ENCODE measurements at regions not wholly inside any gene's neighbourhood (a gene's known extent, or its start where the extent isn't known, plus 50 kb on each side); places are given as distances from the start of the nearest gene placed in this dataset.

GRCh38 chr4:23365871-23366556, 523.8 kb downstream of the PPARGC1A start:
- ChIA-PET POLR2A (ENCODE audit: low non-redundant PET) (no interaction called here), CTCF (no interaction called here)
- TF ChIP-seq, protein P1, sequence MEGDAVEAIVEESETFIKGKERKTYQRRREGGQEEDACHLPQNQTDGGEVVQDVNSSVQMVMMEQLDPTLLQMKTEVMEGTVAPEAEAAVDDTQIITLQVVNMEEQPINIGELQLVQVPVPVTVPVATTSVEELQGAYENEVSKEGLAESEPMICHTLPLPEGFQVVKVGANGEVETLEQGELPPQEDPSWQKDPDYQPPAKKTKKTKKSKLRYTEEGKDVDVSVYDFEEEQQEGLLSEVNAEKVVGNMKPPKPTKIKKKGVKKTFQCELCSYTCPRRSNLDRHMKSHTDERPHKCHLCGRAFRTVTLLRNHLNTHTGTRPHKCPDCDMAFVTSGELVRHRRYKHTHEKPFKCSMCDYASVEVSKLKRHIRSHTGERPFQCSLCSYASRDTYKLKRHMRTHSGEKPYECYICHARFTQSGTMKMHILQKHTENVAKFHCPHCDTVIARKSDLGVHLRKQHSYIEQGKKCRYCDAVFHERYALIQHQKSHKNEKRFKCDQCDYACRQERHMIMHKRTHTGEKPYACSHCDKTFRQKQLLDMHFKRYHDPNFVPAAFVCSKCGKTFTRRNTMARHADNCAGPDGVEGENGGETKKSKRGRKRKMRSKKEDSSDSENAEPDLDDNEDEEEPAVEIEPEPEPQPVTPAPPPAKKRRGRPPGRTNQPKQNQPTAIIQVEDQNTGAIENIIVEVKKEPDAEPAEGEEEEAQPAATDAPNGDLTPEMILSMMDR (conservative IDR thresholded peaks at IDR 0.05; ENCODE audit: low read depth) = no peak
- no peak for DNase-seq (ENCODE audit: low spot score)
- H3K27ac ChIP-seq = no peak overlapping the region

DNA sequence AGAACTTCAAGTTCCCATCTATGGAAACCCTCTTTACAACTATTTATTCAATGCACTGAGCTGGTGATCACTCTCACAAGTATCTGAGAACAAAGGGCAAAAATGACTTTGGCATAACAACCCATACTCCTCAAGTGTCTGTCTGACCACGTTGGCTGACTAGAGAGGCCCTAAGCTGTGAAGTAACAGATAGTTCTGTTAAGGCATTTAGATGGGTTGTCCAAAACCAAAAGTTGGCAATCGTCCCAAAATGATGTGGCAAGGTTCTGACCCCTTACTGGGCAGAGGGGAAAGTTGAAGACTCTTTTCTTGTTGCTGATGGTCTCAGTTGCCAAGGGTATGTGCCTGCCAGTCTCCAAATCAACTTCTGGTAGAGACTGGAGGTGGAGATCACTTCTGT, 524.8 kb downstream of the PPARGC1A start:
- ChIA-PET POLR2A (ENCODE audit: low non-redundant PET) (no interaction called here), CTCF (no interaction called here)
- TF ChIP-seq, protein P1 (conservative IDR thresholded peaks at IDR 0.05; ENCODE audit: low read depth) = no peak
- no peak for DNase-seq (ENCODE audit: low spot score)
- no peak overlapping the region for H3K27ac ChIP-seq

GRCh38 chr4:23364167-23364566, 525.7 kb downstream of the PPARGC1A start:
- no peak for DNase-seq (ENCODE audit: low spot score)
- CTCF ChIA-PET = no interaction called here
- TF ChIP-seq, protein P1 (conservative IDR thresholded peaks at IDR 0.05; ENCODE audit: low read depth) = no peak
- POLR2A ChIA-PET (ENCODE audit: low non-redundant PET) = no interaction called here
- no peak overlapping the region for H3K27ac ChIP-seq

DNA sequence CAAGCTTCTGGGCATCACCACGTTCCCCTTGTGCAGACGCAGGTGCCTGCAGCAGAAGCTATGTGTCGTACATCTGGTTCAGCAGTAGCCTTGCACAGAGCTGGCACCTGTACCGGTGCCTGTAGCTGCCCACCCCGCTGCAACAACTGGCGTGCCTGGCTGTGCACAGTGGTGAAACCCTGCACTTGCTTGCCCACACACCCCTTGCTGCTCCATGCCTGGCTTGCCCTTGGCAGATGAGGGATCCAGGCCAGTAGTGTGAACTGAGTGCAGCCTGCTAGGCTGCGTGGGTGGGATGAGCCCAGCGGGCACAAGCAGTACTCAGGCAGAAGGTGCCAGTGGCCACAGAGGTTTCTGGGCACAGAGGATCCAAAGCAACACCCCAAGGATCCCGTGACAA, 528.4 kb downstream of the PPARGC1A start:
- POLR2A ChIA-PET (ENCODE audit: low non-redundant PET) = no interaction called here
- TF ChIP-seq, protein P1 (conservative IDR thresholded peaks at IDR 0.05; ENCODE audit: low read depth) = no peak
- no peak for DNase-seq (ENCODE audit: low spot score)
- CTCF ChIA-PET = no interaction called here
- no peak overlapping the region for H3K27ac ChIP-seq

DNA sequence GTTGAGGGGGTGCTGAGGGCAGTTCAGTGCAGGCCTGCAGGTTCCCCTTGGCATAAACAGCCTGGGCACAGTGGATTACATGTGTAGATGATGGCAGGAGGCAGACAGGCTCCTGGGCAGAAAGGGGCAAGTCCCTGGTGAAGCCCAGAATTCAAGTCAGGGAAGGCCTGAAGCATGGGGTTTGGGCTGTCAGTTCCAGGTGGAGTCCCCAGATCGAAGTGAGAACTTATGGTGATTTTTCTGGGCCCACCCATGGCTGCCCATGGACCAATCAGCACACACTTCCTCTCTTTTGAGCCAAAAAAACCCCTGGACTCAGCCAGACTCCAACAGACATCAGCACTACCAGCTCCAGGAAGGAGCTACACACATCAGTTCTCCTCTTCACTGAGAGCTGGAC, 529.1 kb downstream of the PPARGC1A start:
- TF ChIP-seq, protein P1 (conservative IDR thresholded peaks at IDR 0.05; ENCODE audit: low read depth) = no peak
- POLR2A ChIA-PET (ENCODE audit: low non-redundant PET) = no interaction called here
- CTCF ChIA-PET = no interaction called here
- DNase-seq (ENCODE audit: low spot score) = no peak
- no peak overlapping the region for H3K27ac ChIP-seq

- no peak overlapping the region for H3K27ac ChIP-seq
- TF ChIP-seq, protein P1 (conservative IDR thresholded peaks at IDR 0.05; ENCODE audit: low read depth) = no peak
- ChIA-PET POLR2A (ENCODE audit: low non-redundant PET) (no interaction called here), CTCF (no interaction called here)
- no peak for DNase-seq (ENCODE audit: low spot score)
Measured at GRCh38 chr4:23355258-23355657, 534.6 kb downstream of the PPARGC1A start.

Data from RWPE1 (cell line).